ENCODE measurements at regions not wholly inside any gene's neighbourhood (a gene's known extent, or its start where the extent isn't known, plus 50 kb on each side); places are given as distances from the start of the nearest gene placed in this dataset.

DNA sequence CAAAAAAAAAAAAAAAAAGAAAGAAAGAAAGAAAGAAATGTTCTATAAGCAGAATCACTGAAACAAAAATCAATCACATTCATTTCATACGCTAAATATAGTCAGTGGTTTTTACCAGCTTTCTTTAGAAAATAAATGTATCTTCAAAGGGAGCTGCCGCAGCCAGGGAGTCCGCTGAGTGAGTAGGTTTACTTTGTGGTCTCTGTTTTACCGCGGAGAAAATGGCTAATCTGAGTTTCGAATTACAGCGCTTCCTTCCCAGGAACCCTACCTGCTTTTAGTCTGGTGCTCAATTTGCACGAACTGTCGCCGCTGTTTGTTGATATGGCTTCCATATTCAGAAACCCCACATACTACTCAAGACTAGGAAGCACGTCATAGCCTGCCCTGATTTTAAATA is 102.4 kb downstream of the TFAP2A start:
- no peak for TF ChIP-seq TAF1 (IDR thresholded peaks at IDR 0.05; ENCODE audit: borderline replicate concordance, insufficient read depth, low read length)
- no peak for TF ChIP-seq SIN3A (IDR thresholded peaks at IDR 0.05; ENCODE audit: borderline replicate concordance, insufficient read depth, low read length)
- no peak for TF ChIP-seq POLR2AphosphoS5 (IDR thresholded peaks at IDR 0.05; ENCODE audit: low read depth, low read length)

All from PFSK-1 (cell line).